Mesenchymal stem cell (in vitro differentiated cells and primary cell): ENCODE measurements at regions not wholly inside any gene's neighbourhood (a gene's known extent, or its start where the extent isn't known, plus 50 kb on each side); places are given as distances from the start of the nearest gene placed in this dataset.
"Not testable (repeated sequence)": the region's sequence is repeated elsewhere in the genome, so short reads cannot be mapped to it uniquely, and the experiment has no call there.

Experiments used
- DNase-seq: peaks from one replicate; pipeline ENCODE4 v3.0.0-alpha.2; 2013
- H2AFZ ChIP-seq: one replicate; pipeline ENCODE4 v1.6.1; 2013; ENCODE audit warnings: low read depth, mild to moderate bottlenecking, control low read depth, inconsistent platforms, low read length, moderate library complexity
- H2AK5ac ChIP-seq: 2 replicates; pipeline ENCODE4 v1.6.1; 2013; ENCODE audit warnings: low read length, moderate library complexity, mild to moderate bottlenecking, inconsistent platforms; ENCODE audit not compliant: severe bottlenecking
- H2BK120ac ChIP-seq: one replicate; pipeline ENCODE4 v1.6.1; 2013; ENCODE audit warnings: low read depth, mild to moderate bottlenecking, inconsistent platforms, low read length, moderate library complexity
- H2BK12ac ChIP-seq, 2 experiments: one replicate each; pipeline ENCODE4 v1.6.1; 2013; ENCODE audit warnings: inconsistent platforms in 2 of 2, low read length in 2 of 2, mild to moderate bottlenecking in 2 of 2, moderate library complexity in 2 of 2, control low read depth in 1 of 2
- H2BK15ac ChIP-seq: one replicate; pipeline ENCODE4 v1.6.1; 2013; ENCODE audit warnings: mild to moderate bottlenecking, low read depth, inconsistent platforms; ENCODE audit not compliant: poor library complexity, severe bottlenecking
- H2BK5ac ChIP-seq: 2 replicates; pipeline ENCODE4 v1.6.1; 2013; ENCODE audit warnings: low read depth, mild to moderate bottlenecking, low read length, control low read depth, inconsistent platforms; ENCODE audit not compliant: poor library complexity, severe bottlenecking
- H3K14ac ChIP-seq, 2 experiments: one replicate each; pipeline ENCODE4 v1.6.1; 2013; ENCODE audit warnings: inconsistent platforms in 2 of 2, low read length in 2 of 2, control low read depth in 1 of 2, mild to moderate bottlenecking in 1 of 2, moderate library complexity in 1 of 2
- H3K18ac ChIP-seq, 2 experiments: one replicate each; pipeline ENCODE4 v1.6.1; 2013; ENCODE audit warnings: inconsistent platforms in 2 of 2, low read length in 2 of 2, control low read depth in 1 of 2, low read depth in 1 of 2, mild to moderate bottlenecking in 1 of 2
- H3K23ac ChIP-seq, 2 experiments: one replicate each; pipeline ENCODE4 v1.6.1; 2013; ENCODE audit warnings: inconsistent platforms in 2 of 2, low read length in 2 of 2, mild to moderate bottlenecking in 2 of 2, moderate library complexity in 2 of 2, control low read depth in 1 of 2
- H3K27ac ChIP-seq: 2 replicates; pipeline ENCODE4 v1.5.1; 2013; ENCODE audit warnings: mild to moderate bottlenecking, moderate library complexity, low read length, control low read depth, inconsistent platforms; ENCODE audit not compliant: poor library complexity, severe bottlenecking
- H3K27me3 ChIP-seq, 2 experiments: 2 replicates each; pipeline versions ENCODE4 v1.6.1 to v1.7.0; 2013; ENCODE audit warnings: low read length in 2 of 2, mild to moderate bottlenecking in 2 of 2, moderate library complexity in 2 of 2, control low read depth in 1 of 2, inconsistent platforms in 1 of 2; ENCODE audit not compliant: control insufficient read depth in 1 of 2, insufficient read depth in 1 of 2
- H3K36me3 ChIP-seq, 2 experiments: 2 replicates each; pipeline versions ENCODE4 v1.6.1 to v1.7.0; 2013; ENCODE audit warnings: low read length in 2 of 2, control low read depth in 1 of 2, inconsistent platforms in 1 of 2, low read depth in 1 of 2, mild to moderate bottlenecking in 1 of 2; ENCODE audit not compliant: insufficient read depth in 2 of 2, control insufficient read depth in 1 of 2
- H3K4ac ChIP-seq, 2 experiments: one replicate each; pipeline ENCODE4 v1.6.1; 2013; ENCODE audit warnings: inconsistent platforms in 2 of 2, low read length in 2 of 2, mild to moderate bottlenecking in 2 of 2, moderate library complexity in 2 of 2, control low read depth in 1 of 2, low read depth in 1 of 2
- H3K4me1 ChIP-seq: 2 replicates; pipeline ENCODE4 v1.6.1; 2013; ENCODE audit warnings: low read depth, low read length, control low read depth; ENCODE audit not compliant: control insufficient read depth, insufficient read depth
- H3K4me2 ChIP-seq: 2 replicates; pipeline ENCODE4 v1.6.1; 2013; ENCODE audit warnings: low read length, mild to moderate bottlenecking, inconsistent platforms; ENCODE audit not compliant: poor library complexity, severe bottlenecking
- H3K4me3 ChIP-seq, 2 experiments: 2 replicates each; pipeline versions ENCODE4 v1.5.1 to v1.7.0; 2013; ENCODE audit warnings: low read length in 2 of 2, mild to moderate bottlenecking in 2 of 2, control low read depth in 1 of 2, low read depth in 1 of 2; ENCODE audit not compliant: insufficient read depth in 1 of 2
- H3K79me1 ChIP-seq: replicated peaks from 2 replicates; pipeline ENCODE4 v1.6.1; 2013; ENCODE audit warnings: mild to moderate bottlenecking, control low read depth, low read length, inconsistent platforms; ENCODE audit not compliant: poor library complexity, severe bottlenecking
- H3K9ac ChIP-seq: 2 replicates; pipeline ENCODE4 v1.7.0; 2013; ENCODE audit warnings: mild to moderate bottlenecking, low read length, moderate library complexity
- H3K9me3 ChIP-seq: 2 replicates; pipeline ENCODE4 v1.7.0; 2013; ENCODE audit warnings: mild to moderate bottlenecking, low read length; ENCODE audit not compliant: control insufficient read depth
- H4K8ac ChIP-seq: one replicate; pipeline ENCODE4 v1.6.1; 2013; ENCODE audit warnings: inconsistent platforms, mild to moderate bottlenecking, low read length, moderate library complexity
- H4K91ac ChIP-seq: one replicate; pipeline ENCODE4 v1.6.1; 2013; ENCODE audit warnings: mild to moderate bottlenecking, low read length, inconsistent platforms
- whole genome bisulfite sequencing: methylation state at CpG from one replicate; pipeline ENCODE4 v1.1.7; 2013; ENCODE audit warnings: mixed read lengths; 5-methylcytosine and 5-hydroxymethylcytosine counted together

DNA sequence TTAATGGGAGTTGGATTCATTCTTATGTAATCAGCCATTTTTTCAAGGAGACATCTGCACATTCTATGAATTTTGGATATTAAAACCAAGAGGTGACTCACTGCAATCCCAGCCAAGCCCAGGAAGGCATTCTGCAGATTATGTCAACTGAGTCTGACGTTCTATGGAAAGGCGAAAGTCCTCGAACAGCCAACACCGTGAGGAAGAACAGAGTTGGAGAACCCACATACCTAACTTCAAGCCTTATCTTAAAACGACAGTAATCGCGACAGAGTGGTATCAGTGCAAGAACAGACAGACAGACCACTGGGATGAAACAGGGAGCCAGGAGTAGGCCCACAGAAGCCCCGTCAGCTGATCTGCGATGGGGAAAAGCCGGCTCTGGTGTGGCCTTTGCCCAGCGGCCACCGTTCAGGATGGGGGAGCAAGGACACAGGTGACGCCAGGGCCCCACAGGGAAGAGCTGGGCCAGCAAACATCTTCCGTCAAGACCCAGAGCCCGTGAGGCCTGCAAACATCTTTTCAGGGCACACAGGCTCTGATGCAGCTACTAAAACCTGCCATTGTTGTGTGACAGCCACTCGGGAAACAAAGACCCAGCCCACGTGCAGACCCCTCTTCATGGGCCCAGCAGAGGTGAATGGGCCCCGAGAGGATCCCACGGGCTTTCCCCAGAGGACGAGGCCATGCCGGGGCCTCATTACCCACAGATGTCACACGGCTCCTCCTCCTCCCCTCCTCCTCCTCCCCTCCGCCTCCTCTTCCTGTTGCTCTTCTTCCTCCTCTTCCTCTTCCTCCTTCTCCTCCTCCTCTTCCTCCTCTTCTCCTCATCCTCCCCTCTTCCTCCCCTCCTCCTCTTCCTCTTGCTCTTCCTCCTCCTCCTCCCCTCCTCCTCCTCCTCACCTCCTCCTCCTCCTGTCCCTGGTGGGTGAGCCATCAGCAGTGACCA is 277.6 kb downstream of the ADGRD1 start:
- H3K36me3 ChIP-seq = no peaks in the 10 kb centered on the region
- H3K18ac ChIP-seq = no peak overlapping the region
- no peaks in the 10 kb centered on the region for H3K79me1 ChIP-seq
- H2BK15ac ChIP-seq = no peak overlapping the region
- no peak overlapping the region for H2AK5ac ChIP-seq
- H3K9me3 ChIP-seq = peaks cover 5% of the 10 kb centered on the region
- no peak overlapping the region for H3K4ac ChIP-seq
- no peak overlapping the region for H3K14ac ChIP-seq
- no peak overlapping the region for H3K9ac ChIP-seq
- H3K27me3 ChIP-seq = peaks cover 4 to 12% of the 10 kb centered on the region in 2 experiments
- H3K27ac ChIP-seq = no peak overlapping the region
- no peaks in the 10 kb centered on the region for H3K4me1 ChIP-seq
- H3K4me3 ChIP-seq = no peak overlapping the region
- H4K91ac ChIP-seq = no peak overlapping the region
- DNase-seq = no peak
- no peak overlapping the region for H2BK12ac ChIP-seq
- H2AFZ ChIP-seq = no peak overlapping the region
- no peak overlapping the region for H2BK5ac ChIP-seq
- 81% methylated on average over 23 of the region's 23 CpGs for WGBS
- H3K4me2 ChIP-seq = no peak overlapping the region
- H3K23ac ChIP-seq = no peak overlapping the region
- H4K8ac ChIP-seq = no peak overlapping the region
- H2BK120ac ChIP-seq = no peak overlapping the region

DNA sequence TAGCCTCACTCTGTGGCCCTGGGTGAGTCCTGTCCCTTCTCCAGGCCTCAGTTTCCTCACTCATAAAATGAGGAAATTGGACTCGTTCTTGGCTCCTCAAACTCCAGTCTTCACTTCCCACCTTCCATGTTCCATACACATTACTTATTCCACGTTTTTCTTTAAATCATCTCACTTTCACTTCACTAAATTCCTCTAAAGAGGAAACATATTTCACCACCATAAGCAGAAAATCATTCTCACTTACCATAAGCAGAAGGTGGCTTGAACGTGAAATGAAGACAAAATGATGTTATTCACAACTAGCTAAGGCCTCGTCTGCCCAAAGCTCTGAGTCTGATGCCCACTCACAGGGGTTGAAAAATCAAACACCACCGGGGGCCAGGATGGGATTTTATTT is 278.3 kb downstream of the ADGRD1 start:
- Histone ChIP-seq H3K27me3 (peaks cover 4 to 8% of the 10 kb centered on the region in 2 experiments), H2BK120ac (no peak overlapping the region), H4K91ac (no peak overlapping the region), H2AK5ac (no peak overlapping the region), H3K27ac (no peak overlapping the region), H4K8ac (no peak overlapping the region), H3K36me3 (no peaks in the 10 kb centered on the region), H3K79me1 (no peaks in the 10 kb centered on the region), H3K4ac (no peak overlapping the region), H2BK5ac (no peak overlapping the region), H2AFZ (no peak overlapping the region), H2BK15ac (no peak overlapping the region), H3K18ac (no peak overlapping the region), H2BK12ac (no peak overlapping the region), H3K9me3 (peaks cover 5% of the 10 kb centered on the region), H3K23ac (no peak overlapping the region), H3K9ac (no peak overlapping the region), H3K4me2 (no peak overlapping the region), H3K4me3 (no peak overlapping the region), H3K14ac (no peak overlapping the region), H3K4me1 (no peaks in the 10 kb centered on the region)
- WGBS = 76% methylated on average over 5 of the region's 5 CpGs
- no peak for DNase-seq

DNA sequence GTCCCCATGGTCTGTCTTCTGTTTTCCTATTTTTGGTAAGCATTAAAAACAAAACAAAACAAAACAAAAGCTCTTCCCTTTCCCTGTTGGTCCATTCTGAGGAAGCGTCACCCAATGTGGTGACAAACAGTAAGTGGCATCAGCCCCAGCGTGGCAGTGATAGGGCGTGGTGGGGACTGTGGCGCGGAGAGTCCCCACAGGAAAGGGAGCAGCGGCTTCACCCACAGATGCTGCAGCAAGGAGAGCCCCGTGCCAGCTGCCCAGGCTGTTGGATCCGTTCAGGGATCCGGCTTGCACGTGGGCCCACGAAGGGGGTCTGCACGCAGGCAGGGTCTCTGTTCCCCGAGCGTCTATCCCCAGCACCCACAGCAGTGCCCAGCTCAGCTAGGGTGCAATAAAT is 279.2 kb downstream of the ADGRD1 start:
- not testable (repeated sequence) for H3K4me3 ChIP-seq, H3K36me3 ChIP-seq, H3K27me3 ChIP-seq, H2AFZ ChIP-seq, H3K4ac ChIP-seq, H2BK12ac ChIP-seq, H3K27ac ChIP-seq, DNase-seq, H2BK5ac ChIP-seq, H3K9ac ChIP-seq, H4K8ac ChIP-seq, H4K91ac ChIP-seq, H3K4me2 ChIP-seq, H3K4me1 ChIP-seq, H2BK15ac ChIP-seq, H3K79me1 ChIP-seq, H3K18ac ChIP-seq, H3K23ac ChIP-seq, H3K9me3 ChIP-seq, H2AK5ac ChIP-seq, H3K14ac ChIP-seq, H2BK120ac ChIP-seq
- 91% methylated on average over 6 of the region's 14 CpGs for WGBS

DNA sequence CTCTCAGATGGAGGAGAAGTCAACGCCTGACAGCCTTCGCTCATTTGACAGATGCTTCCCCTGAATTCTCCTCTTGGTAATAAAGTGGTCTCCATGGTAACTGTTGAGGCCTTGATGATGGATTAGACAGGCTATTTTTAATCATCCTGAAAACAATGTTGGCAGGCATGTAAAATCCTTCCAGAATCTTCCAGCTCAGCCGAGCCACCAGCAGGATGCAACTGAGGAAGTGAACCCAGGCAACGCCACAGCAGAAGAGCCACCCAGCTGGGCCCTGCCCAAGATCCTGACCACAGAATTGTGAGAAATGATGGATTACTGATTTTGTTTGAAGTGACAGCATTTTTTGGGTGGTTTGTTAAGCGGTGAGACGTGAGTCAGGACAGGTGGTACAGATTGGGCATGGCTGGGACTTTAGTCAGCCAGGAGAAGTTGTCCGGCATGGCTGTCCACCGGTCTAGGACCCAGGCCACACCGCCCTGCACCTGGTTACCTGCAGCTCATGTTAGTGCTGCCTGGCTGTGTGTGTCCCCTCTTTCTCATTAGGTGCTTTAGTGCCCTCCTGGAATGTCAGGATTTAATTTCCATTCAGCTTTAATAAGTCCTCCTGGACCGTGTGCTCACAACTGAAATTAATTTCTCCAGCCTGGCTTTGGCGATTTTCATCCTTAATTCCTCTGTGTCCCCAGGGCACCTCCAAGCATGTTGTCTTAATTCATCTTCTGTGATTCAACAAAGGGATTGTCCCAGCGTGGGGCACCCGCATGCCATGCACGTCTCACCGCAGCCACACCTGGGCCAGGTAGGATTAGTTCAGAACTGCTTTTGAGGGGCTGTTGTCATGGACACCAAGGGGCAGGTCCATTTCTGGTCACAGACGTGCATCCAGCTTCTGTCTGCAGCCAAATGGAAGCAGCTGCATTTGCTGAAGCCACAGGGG is 280.4 kb downstream of the ADGRD1 start:
- H3K36me3 ChIP-seq, H3K4me1 ChIP-seq, H3K4ac ChIP-seq, H3K79me1 ChIP-seq, H3K4me2 ChIP-seq, DNase-seq, H2AK5ac ChIP-seq, H3K27me3 ChIP-seq, H3K14ac ChIP-seq, H2AFZ ChIP-seq, H2BK5ac ChIP-seq, H3K27ac ChIP-seq, H3K9ac ChIP-seq, H3K9me3 ChIP-seq, H2BK15ac ChIP-seq, H3K23ac ChIP-seq, H4K8ac ChIP-seq, H3K18ac ChIP-seq, H3K4me3 ChIP-seq, H2BK120ac ChIP-seq, H4K91ac ChIP-seq, H2BK12ac ChIP-seq: not testable (repeated sequence)
- WGBS = 79% methylated on average over 14 of the region's 16 CpGs
